SK-N-SH treated with all-trans-retinoic acid at 6 μM for 48 hours (cell line): ENCODE measurements at regions not wholly inside any gene's neighbourhood (a gene's known extent, or its start where the extent isn't known, plus 50 kb on each side); places are given as distances from the start of the nearest gene placed in this dataset.

ENCODE experiments used
- ARNTL ChIP-seq: fragments of 450-650 bp; formaldehyde crosslinking; IDR thresholded peaks from 2 replicates; pipeline ENCODE4 v1.5.0; 2020; ENCODE audit warnings: low read depth, mild to moderate bottlenecking, moderate library complexity, borderline replicate concordance
- GLIS3 ChIP-seq: fragments of 250-450 bp; sonication (Bioruptor Pico); IDR thresholded peaks from 2 replicates; pipeline ENCODE4 v1.5.0; 2020; ENCODE audit warnings: mild to moderate bottlenecking, moderate library complexity
- ISL1 ChIP-seq: fragments of 250-450 bp; sonication (Bioruptor Pico); IDR thresholded peaks from 2 replicates; pipeline ENCODE4 v2.1.2; 2022; ENCODE audit warnings: mild to moderate bottlenecking, moderate library complexity
- RARB ChIP-seq: fragments of 250-450 bp; sonication (Bioruptor Pico); IDR thresholded peaks from 2 replicates; pipeline ENCODE4 v1.8.0; 2021; ENCODE audit warnings: mild to moderate bottlenecking, moderate library complexity
- ZFP3 ChIP-seq: fragments of 250-450 bp; sonication (Bioruptor Pico); IDR thresholded peaks from 2 replicates; pipeline ENCODE4 v1.5.0; 2020; ENCODE audit warnings: mild to moderate bottlenecking, moderate library complexity
- ZFP30 ChIP-seq: fragments of 450-650 bp; formaldehyde crosslinking; IDR thresholded peaks from 2 replicates; pipeline ENCODE4 v1.5.0; 2022; ENCODE audit warnings: mild to moderate bottlenecking, moderate library complexity
- ZNF70 ChIP-seq: fragments of 450-650 bp; formaldehyde crosslinking; IDR thresholded peaks from 2 replicates; pipeline ENCODE4 v1.5.0; 2020; ENCODE audit warnings: mild to moderate bottlenecking, moderate library complexity
- ZNF8 ChIP-seq: fragments of 450-650 bp; formaldehyde crosslinking; IDR thresholded peaks from 2 replicates; pipeline ENCODE4 v1.5.0; 2020; ENCODE audit warnings: mild to moderate bottlenecking, moderate library complexity
- TF ChIP-seq, protein P1 (sequence below): fragments of 250-450 bp; sonication (Bioruptor Pico); IDR thresholded peaks from 2 replicates; pipeline ENCODE4 v1.5.1; 2021; ENCODE audit warnings: mild to moderate bottlenecking, moderate library complexity
- TF ChIP-seq, protein P2 (sequence below): fragments of 250-450 bp; sonication (Bioruptor Pico); IDR thresholded peaks from 2 replicates; pipeline ENCODE4 v1.8.0; 2020; ENCODE audit warnings: mild to moderate bottlenecking, moderate library complexity, borderline replicate concordance
- TF ChIP-seq, protein P3 (sequence below): fragments of 250-450 bp; sonication (Bioruptor Pico); IDR thresholded peaks from 2 replicates; pipeline ENCODE4 v1.5.1; 2020; ENCODE audit warnings: low read depth, mild to moderate bottlenecking, moderate library complexity

DNA sequence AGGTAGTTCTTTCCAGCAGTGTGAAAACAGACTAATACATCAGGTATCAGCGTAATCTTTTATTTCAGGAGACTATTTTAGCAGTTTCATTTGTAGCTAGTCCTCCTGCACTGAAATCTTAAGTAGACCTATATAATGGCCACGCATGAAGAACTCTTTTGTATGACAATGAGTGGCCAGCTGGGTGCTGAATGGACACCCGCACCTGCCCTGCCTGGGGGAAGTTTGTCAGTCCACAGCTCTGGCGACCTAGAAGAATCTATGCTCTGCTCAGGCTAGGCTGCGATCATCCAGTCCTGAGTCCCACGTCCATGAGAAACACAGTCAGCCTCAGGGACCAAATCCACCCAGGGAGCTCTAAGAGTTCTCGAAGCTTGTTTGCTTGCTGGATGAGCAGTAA, 709.2 kb upstream of the ID2 start:
- TF ChIP-seq ZFP3, result no peak
- TF ChIP-seq GLIS3, result no peak
- no peak for TF ChIP-seq ZNF70 (CRISPR knock-in tag)
- TF ChIP-seq ARNTL (CRISPR knock-in tag), result no peak
- TF ChIP-seq, protein P1, sequence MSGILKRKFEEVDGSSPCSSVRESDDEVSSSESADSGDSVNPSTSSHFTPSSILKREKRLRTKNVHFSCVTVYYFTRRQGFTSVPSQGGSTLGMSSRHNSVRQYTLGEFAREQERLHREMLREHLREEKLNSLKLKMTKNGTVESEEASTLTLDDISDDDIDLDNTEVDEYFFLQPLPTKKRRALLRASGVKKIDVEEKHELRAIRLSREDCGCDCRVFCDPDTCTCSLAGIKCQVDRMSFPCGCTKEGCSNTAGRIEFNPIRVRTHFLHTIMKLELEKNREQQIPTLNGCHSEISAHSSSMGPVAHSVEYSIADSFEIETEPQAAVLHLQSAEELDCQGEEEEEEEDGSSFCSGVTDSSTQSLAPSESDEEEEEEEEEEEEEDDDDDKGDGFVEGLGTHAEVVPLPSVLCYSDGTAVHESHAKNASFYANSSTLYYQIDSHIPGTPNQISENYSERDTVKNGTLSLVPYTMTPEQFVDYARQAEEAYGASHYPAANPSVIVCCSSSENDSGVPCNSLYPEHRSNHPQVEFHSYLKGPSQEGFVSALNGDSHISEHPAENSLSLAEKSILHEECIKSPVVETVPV (CRISPR knock-in tag), result no peak
- TF ChIP-seq, protein P2, sequence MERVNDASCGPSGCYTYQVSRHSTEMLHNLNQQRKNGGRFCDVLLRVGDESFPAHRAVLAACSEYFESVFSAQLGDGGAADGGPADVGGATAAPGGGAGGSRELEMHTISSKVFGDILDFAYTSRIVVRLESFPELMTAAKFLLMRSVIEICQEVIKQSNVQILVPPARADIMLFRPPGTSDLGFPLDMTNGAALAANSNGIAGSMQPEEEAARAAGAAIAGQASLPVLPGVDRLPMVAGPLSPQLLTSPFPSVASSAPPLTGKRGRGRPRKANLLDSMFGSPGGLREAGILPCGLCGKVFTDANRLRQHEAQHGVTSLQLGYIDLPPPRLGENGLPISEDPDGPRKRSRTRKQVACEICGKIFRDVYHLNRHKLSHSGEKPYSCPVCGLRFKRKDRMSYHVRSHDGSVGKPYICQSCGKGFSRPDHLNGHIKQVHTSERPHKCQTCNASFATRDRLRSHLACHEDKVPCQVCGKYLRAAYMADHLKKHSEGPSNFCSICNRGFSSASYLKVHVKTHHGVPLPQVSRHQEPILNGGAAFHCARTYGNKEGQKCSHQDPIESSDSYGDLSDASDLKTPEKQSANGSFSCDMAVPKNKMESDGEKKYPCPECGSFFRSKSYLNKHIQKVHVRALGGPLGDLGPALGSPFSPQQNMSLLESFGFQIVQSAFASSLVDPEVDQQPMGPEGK (CRISPR knock-in tag), result no peak
- no peak for TF ChIP-seq ZFP30
- TF ChIP-seq RARB (CRISPR knock-in tag), result no peak
- no peak for TF ChIP-seq ZNF8
- TF ChIP-seq ISL1 (CRISPR knock-in tag), result no peak
- TF ChIP-seq, protein P3, sequence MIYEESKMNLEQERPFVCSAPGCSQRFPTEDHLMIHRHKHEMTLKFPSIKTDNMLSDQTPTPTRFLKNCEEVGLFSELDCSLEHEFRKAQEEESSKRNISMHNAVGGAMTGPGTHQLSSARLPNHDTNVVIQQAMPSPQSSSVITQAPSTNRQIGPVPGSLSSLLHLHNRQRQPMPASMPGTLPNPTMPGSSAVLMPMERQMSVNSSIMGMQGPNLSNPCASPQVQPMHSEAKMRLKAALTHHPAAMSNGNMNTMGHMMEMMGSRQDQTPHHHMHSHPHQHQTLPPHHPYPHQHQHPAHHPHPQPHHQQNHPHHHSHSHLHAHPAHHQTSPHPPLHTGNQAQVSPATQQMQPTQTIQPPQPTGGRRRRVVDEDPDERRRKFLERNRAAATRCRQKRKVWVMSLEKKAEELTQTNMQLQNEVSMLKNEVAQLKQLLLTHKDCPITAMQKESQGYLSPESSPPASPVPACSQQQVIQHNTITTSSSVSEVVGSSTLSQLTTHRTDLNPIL (CRISPR knock-in tag), result no peak
